Esophagus squamous epithelium (tissue), 4 donors: ENCODE measurements at regions not wholly inside any gene's neighbourhood (a gene's known extent, or its start where the extent isn't known, plus 50 kb on each side); places are given as distances from the start of the nearest gene placed in this dataset.

Source experiments
- CTCF ChIP-seq, 6 experiments: fragments of 450-650 bp in 4 of 6; fragments of 200-600 bp in 2 of 6; sonication (generic) in 2 of 6; IDR thresholded peaks; one replicate each; pipeline ENCODE4 v1.5.1; 2016 to 2019; ENCODE audit warnings: antibody characterized with exemption in 6 of 6, mild to moderate bottlenecking in 4 of 6, moderate library complexity in 4 of 6
- POLR2A ChIP-seq, 4 donors: fragments of 450-650 bp; IDR thresholded peaks; one replicate each; pipeline ENCODE4 v1.6.1; 2017; ENCODE audit warnings: antibody characterized with exemption in 4 of 4, mild to moderate bottlenecking in 4 of 4, moderate library complexity in 3 of 4

GRCh38 chr9:116020146-116020545, 133.4 kb upstream of the PAPPA start:
- TF ChIP-seq CTCF (IDR thresholded peaks at IDR 0.05) (no peak), POLR2A (IDR thresholded peaks at IDR 0.05) (no peak)
